Gastrocnemius medialis (tissue), 4 donors: ENCODE measurements at regions not wholly inside any gene's neighbourhood (a gene's known extent, or its start where the extent isn't known, plus 50 kb on each side); places are given as distances from the start of the nearest gene placed in this dataset.

Experiments
- ATAC-seq, 2 donors: fragments of 150-250 bp; one replicate each; pipeline ENCODE4 v1.9.1; 2016
- DNase-seq, 2 donors: peaks; one replicate each; pipeline ENCODE4 v3.0.0-alpha.2; 2019
- H3K27ac ChIP-seq, 4 donors: fragments of 200-600 bp; sonication (generic); 1 replicate in 1 of 4; 2 replicates in 3 of 4; pipeline ENCODE4 v1.5.1; 2016 to 2018; ENCODE audit warnings: mild to moderate bottlenecking in 2 of 4, moderate library complexity in 1 of 4
- H3K27me3 ChIP-seq, 3 donors: fragments of 200-600 bp; sonication (generic) in 2 of 3; 1 replicate in 1 of 3; 2 replicates in 2 of 3; pipeline versions ENCODE4 v1.5.1 to v1.6.0; 2016 to 2019; ENCODE audit warnings: mild to moderate bottlenecking in 1 of 3, moderate library complexity in 1 of 3
- H3K36me3 ChIP-seq, 2 donors: fragments of 200-600 bp; sonication (generic) in 1 of 2; one replicate each; pipeline ENCODE4 v1.5.1; 2017 to 2018
- H3K4me1 ChIP-seq, 2 donors: fragments of 200-600 bp; sonication (generic) in 1 of 2; one replicate each; pipeline ENCODE4 v1.5.1; 2016 to 2017; ENCODE audit warnings: mild to moderate bottlenecking in 2 of 2
- H3K4me3 ChIP-seq, 4 donors: fragments of 200-600 bp; sonication (generic) in 3 of 4; 1 replicate in 1 of 4; 2 replicates in 3 of 4; pipeline ENCODE4 v1.5.1; 2016 to 2019; ENCODE audit warnings: mild to moderate bottlenecking in 2 of 4
- H3K9me3 ChIP-seq, 3 donors: fragments of 200-600 bp; sonication (generic) in 2 of 3; 1 replicate in 1 of 3; 2 replicates in 2 of 3; pipeline ENCODE4 v1.5.1; 2016 to 2019
- POLR2A ChIP-seq, 2 donors: fragments of 450-650 bp; IDR thresholded peaks; one replicate each; pipeline ENCODE4 v1.6.1; 2017; ENCODE audit warnings: antibody characterized with exemption in 2 of 2, mild to moderate bottlenecking in 2 of 2, moderate library complexity in 2 of 2
- in situ Hi-C, 4 donors: fragments of 200-750 bp; cut with MboI; loops; one replicate each; pipeline versions ENCODE4 v1.15.0 to v1.8.0; 2017; ENCODE audit warnings: low sequenced_read_pairs in 4 of 4
- intact Hi-C: fragments of 100-400 bp; cut with DNase I; formaldehyde crosslinking; loops from one replicate; pipeline ENCODE4 v1.15.1; 2023; ENCODE audit warnings: low total_unique reads
- TF ChIP-seq, protein P1 (sequence below), 5 experiments: fragments of 450-650 bp in 3 of 5; fragments of 200-600 bp in 2 of 5; sonication (generic) in 2 of 5; IDR thresholded peaks in 4 of 5; conservative IDR thresholded peaks in 1 of 5; 1 replicate in 4 of 5; 2 replicates in 1 of 5; pipeline ENCODE4 v1.5.1; 2016 to 2019; ENCODE audit warnings: antibody characterized with exemption in 5 of 5, mild to moderate bottlenecking in 3 of 5, moderate library complexity in 3 of 5

DNA sequence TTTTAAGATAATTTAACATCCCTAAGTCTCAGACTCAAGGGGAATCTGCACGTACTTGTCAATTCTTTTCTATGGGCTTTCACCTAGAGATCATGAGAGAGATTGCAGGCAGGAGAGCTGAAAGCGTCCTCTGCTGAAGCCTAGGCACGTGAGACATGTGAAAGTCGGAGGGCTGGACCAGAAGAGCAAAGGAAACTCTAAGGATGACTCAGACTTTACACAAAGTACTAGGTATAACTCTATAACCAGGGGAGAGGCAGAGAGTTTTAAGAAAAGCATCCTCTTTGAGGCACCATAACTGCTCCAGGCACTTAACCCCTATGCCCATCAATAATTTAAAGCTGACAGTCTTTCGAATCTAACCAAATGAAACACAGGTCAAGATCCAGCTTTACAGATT is 436.6 kb downstream of the VGLL3 start:
- no peak for ATAC-seq

DNA sequence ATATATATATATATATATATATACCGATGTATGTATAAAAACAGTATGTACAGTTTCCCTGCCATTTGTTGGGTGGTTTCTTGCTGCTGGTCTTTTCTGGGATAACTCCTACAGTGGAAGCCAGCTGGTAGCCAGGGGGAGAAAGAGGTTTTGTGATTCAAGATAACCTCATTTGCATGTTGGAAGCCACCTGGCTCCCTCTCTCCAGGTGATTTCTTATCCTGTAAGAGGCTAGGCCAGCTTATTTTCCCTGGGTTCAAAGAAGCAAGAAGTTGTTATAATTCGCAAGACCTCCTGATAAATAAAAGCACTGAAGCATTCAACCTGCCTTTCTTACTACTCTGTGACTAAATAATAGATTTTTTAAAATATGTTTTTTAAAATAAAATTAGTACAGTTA is 443.3 kb downstream of the VGLL3 start:
- Histone ChIP-seq H3K27me3 (no peaks in the 10 kb centered on the region), H3K4me3 (no peak overlapping the region), H3K27ac (no peak overlapping the region), H3K4me1 (no peaks in the 10 kb centered on the region), H3K9me3 (no peaks in the 10 kb centered on the region), H3K36me3 (no peaks in the 10 kb centered on the region)
- intact Hi-C loops (no loop called here), in situ Hi-C loops (no loop called here)
- ATAC-seq (no peak), DNase-seq (no peak)
- TF ChIP-seq, protein P1, sequence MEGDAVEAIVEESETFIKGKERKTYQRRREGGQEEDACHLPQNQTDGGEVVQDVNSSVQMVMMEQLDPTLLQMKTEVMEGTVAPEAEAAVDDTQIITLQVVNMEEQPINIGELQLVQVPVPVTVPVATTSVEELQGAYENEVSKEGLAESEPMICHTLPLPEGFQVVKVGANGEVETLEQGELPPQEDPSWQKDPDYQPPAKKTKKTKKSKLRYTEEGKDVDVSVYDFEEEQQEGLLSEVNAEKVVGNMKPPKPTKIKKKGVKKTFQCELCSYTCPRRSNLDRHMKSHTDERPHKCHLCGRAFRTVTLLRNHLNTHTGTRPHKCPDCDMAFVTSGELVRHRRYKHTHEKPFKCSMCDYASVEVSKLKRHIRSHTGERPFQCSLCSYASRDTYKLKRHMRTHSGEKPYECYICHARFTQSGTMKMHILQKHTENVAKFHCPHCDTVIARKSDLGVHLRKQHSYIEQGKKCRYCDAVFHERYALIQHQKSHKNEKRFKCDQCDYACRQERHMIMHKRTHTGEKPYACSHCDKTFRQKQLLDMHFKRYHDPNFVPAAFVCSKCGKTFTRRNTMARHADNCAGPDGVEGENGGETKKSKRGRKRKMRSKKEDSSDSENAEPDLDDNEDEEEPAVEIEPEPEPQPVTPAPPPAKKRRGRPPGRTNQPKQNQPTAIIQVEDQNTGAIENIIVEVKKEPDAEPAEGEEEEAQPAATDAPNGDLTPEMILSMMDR (IDR thresholded peaks at IDR 0.05 in 4 of 5, conservative IDR thresholded peaks at IDR 0.05 in 1 of 5): no peak
- TF ChIP-seq POLR2A (IDR thresholded peaks at IDR 0.05): no peak

More for the DNA sequence above, 436.6 kb downstream of the VGLL3 start:
- Histone ChIP-seq H3K36me3 (no peaks in the 10 kb centered on the region), H3K4me1 (no peaks in the 10 kb centered on the region), H3K9me3 (no peaks in the 10 kb centered on the region), H3K27me3 (no peaks in the 10 kb centered on the region), H3K4me3 (no peak overlapping the region), H3K27ac (no peak overlapping the region)
- TF ChIP-seq, protein P1 (IDR thresholded peaks at IDR 0.05 in 4 of 5, conservative IDR thresholded peaks at IDR 0.05 in 1 of 5): no peak
- TF ChIP-seq POLR2A (IDR thresholded peaks at IDR 0.05): no peak
- in situ Hi-C loops (no loop called here), intact Hi-C loops (no loop called here)
- no peak for DNase-seq

DNA sequence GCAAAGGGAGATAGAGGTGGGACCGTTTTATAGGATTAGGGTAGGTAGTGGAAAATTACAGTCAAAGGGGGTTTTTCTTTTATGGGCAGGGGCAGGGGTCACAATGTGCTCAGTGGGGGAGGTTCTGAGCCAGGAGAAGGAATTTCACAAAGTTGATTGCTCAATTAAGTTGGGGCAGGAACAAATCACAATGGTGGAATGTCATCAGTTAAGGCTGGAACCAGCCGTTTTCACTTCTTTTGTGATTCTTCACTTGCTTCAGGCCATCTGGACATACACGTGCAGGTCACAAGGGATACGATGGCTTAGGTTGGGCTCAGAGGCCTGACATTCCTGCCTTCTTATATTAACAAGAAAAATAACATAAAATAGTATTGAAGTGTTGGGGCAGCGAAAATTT is 453.8 kb downstream of the VGLL3 start:
- H3K4me3 ChIP-seq: no peak overlapping the region
- H3K36me3 ChIP-seq: no peaks in the 10 kb centered on the region
- no peaks in the 10 kb centered on the region for H3K27me3 ChIP-seq
- no peaks in the 10 kb centered on the region for H3K9me3 ChIP-seq
- no peak overlapping the region for H3K27ac ChIP-seq
- no peaks in the 10 kb centered on the region for H3K4me1 ChIP-seq
- in situ Hi-C loops (no loop called here), intact Hi-C loops (no loop called here)
- DNase-seq (no peak), ATAC-seq (no peak)
- TF ChIP-seq POLR2A (IDR thresholded peaks at IDR 0.05): no peak
- TF ChIP-seq, protein P1 (IDR thresholded peaks at IDR 0.05 in 4 of 5, conservative IDR thresholded peaks at IDR 0.05 in 1 of 5): no peak

DNA sequence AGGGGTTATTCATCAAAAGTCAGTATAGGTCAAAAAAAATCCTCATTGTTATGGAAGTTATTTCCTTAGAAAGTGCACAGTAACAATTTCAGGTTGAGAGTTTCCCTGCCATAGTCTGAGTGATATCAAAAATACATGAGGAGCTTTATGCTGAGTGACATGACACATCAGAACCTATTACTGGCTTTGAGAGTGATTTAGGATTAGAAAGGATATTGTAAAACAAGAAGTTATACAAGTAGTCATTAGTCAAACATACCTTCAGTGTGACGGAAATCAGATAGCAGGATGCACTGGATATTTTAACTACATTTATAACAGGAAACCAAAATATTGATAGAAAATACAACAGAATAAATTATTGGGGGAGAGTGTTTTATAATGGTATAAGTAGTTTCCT is 471.1 kb downstream of the VGLL3 start:
- intact Hi-C loops (no loop called here), in situ Hi-C loops (no loop called here)
- TF ChIP-seq POLR2A (IDR thresholded peaks at IDR 0.05): no peak
- TF ChIP-seq, protein P1 (IDR thresholded peaks at IDR 0.05 in 4 of 5, conservative IDR thresholded peaks at IDR 0.05 in 1 of 5): no peak
- Histone ChIP-seq H3K4me1 (no peaks in the 10 kb centered on the region), H3K27ac (no peak overlapping the region), H3K9me3 (no peaks in the 10 kb centered on the region), H3K4me3 (no peak overlapping the region), H3K36me3 (no peaks in the 10 kb centered on the region), H3K27me3 (no peaks in the 10 kb centered on the region)
- ATAC-seq: no peak
- no peak for DNase-seq

DNA sequence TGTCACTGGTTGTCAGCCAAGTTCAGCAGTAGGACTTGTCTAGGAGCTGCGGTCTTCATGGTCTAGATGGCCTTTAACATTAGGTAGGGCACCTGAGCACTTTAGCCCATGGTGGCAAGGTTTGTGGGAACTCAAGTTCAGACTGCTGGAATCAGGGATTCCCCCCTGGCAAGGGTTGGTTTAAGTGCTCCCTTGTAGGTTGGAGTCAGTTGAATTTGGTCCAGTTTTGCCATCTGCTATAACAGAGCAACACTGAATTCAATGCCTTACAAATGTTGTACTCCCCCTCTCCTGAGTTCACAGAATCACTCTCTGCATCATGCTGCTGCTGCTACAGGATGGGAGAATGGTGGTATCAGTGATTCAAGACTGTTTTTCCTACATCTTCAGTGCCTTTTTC is 509.3 kb downstream of the VGLL3 start:
- Histone ChIP-seq H3K27me3 (no peaks in the 10 kb centered on the region), H3K27ac (no peak overlapping the region), H3K9me3 (no peaks in the 10 kb centered on the region), H3K36me3 (no peaks in the 10 kb centered on the region), H3K4me1 (no peaks in the 10 kb centered on the region), H3K4me3 (no peak overlapping the region)
- no peak for DNase-seq
- no peak for TF ChIP-seq POLR2A (IDR thresholded peaks at IDR 0.05)
- TF ChIP-seq, protein P1 (IDR thresholded peaks at IDR 0.05 in 4 of 5, conservative IDR thresholded peaks at IDR 0.05 in 1 of 5): no peak
- intact Hi-C loops (no loop called here), in situ Hi-C loops (no loop called here)
- no peak for ATAC-seq
